Breast epithelium (tissue), 3 donors: ENCODE measurements at regions not wholly inside any gene's neighbourhood (a gene's known extent, or its start where the extent isn't known, plus 50 kb on each side); places are given as distances from the start of the nearest gene placed in this dataset.

Experiments
- POLR2A ChIP-seq: fragments of 450-650 bp; IDR thresholded peaks from one replicate; pipeline ENCODE4 v1.6.1; 2016; ENCODE audit warnings: antibody characterized with exemption, mild to moderate bottlenecking, moderate library complexity
- POLR2AphosphoS5 ChIP-seq, 3 donors: sonication (generic); formaldehyde crosslinking; IDR thresholded peaks; one replicate each; pipeline ENCODE4 v1.6.1; 2017; ENCODE audit warnings: antibody characterized with exemption in 3 of 3
- TF ChIP-seq, protein P1 (sequence below), 3 donors: fragments of 450-650 bp; IDR thresholded peaks; one replicate each; pipeline ENCODE4 v1.5.1; 2016 to 2017; ENCODE audit warnings: antibody characterized with exemption in 3 of 3, mild to moderate bottlenecking in 3 of 3, moderate library complexity in 3 of 3

DNA sequence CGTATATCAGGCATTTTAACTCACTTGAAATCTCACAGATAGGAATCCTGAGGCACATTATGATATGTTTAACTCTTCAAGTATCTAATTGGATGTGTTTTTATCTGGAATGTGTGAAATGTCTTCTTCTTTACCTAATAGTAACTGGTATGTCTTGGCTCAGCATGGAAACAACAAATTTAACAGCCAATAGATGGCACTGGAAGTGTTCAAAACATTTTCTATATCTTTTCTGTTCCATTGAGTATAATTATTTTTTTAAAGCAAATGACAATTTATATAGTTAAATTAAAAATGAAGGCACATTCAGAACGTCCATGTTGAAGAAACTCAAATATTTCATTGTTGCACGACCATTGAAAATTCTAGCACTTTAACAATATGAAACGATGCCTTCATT lies 164.6 kb upstream of the SLC16A7 start:
- TF ChIP-seq POLR2AphosphoS5 (IDR thresholded peaks at IDR 0.05) (no peak), POLR2A (no peak)
- TF ChIP-seq, protein P1, sequence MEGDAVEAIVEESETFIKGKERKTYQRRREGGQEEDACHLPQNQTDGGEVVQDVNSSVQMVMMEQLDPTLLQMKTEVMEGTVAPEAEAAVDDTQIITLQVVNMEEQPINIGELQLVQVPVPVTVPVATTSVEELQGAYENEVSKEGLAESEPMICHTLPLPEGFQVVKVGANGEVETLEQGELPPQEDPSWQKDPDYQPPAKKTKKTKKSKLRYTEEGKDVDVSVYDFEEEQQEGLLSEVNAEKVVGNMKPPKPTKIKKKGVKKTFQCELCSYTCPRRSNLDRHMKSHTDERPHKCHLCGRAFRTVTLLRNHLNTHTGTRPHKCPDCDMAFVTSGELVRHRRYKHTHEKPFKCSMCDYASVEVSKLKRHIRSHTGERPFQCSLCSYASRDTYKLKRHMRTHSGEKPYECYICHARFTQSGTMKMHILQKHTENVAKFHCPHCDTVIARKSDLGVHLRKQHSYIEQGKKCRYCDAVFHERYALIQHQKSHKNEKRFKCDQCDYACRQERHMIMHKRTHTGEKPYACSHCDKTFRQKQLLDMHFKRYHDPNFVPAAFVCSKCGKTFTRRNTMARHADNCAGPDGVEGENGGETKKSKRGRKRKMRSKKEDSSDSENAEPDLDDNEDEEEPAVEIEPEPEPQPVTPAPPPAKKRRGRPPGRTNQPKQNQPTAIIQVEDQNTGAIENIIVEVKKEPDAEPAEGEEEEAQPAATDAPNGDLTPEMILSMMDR (IDR thresholded peaks at IDR 0.05): no peak
